SIG-M5 (cell line): ENCODE measurements at regions not wholly inside any gene's neighbourhood (a gene's known extent, or its start where the extent isn't known, plus 50 kb on each side); places are given as distances from the start of the nearest gene placed in this dataset.

Experiments
- DNase-seq: peaks from one replicate; lab custom pipeline; 2025; lab: John Stamatoyannopoulos, UW

- no peak for DNase-seq
Measured at GRCh38 chr5:173557123-173557903, 59.1 kb downstream of the BOD1 start.

GRCh38 chr5:173556142-173557028 lies 60.1 kb downstream of the BOD1 start:
- no peak for DNase-seq

- no peak for DNase-seq
Measured at GRCh38 chr5:173554989-173555705, 61.3 kb downstream of the BOD1 start.

GRCh38 chr5:173554038-173554955 lies 62.2 kb downstream of the BOD1 start:
- no peak for DNase-seq

- DNase-seq: no peak
Measured at GRCh38 chr5:173550641-173551040, 65.8 kb downstream of the BOD1 start.

- no peak for DNase-seq
Measured at GRCh38 chr5:173549644-173550043, 66.8 kb downstream of the BOD1 start.

GRCh38 chr5:173547579-173547978 lies 68.9 kb downstream of the BOD1 start:
- DNase-seq: no peak

- no peak for DNase-seq
Measured at GRCh38 chr5:173542964-173543363, 73.5 kb downstream of the BOD1 start.

GRCh38 chr5:173542159-173542558 lies 74.3 kb downstream of the BOD1 start:
- no peak for DNase-seq

GRCh38 chr5:173538654-173539053 lies 77.8 kb downstream of the BOD1 start:
- DNase-seq: no peak

GRCh38 chr5:173538018-173538417 lies 78.4 kb downstream of the BOD1 start:
- DNase-seq: no peak

GRCh38 chr5:173537228-173537627 lies 79.2 kb downstream of the BOD1 start:
- DNase-seq: no peak

GRCh38 chr5:173535976-173536639 lies 80.3 kb downstream of the BOD1 start:
- DNase-seq: no peak

GRCh38 chr5:173535166-173535975 lies 81.1 kb downstream of the BOD1 start:
- no peak for DNase-seq

- no peak for DNase-seq
Measured at GRCh38 chr5:173534664-173535063, 81.8 kb downstream of the BOD1 start.

GRCh38 chr5:173534031-173534430 lies 82.4 kb downstream of the BOD1 start:
- no peak for DNase-seq

GRCh38 chr5:173532689-173533250 lies 83.7 kb downstream of the BOD1 start:
- no peak for DNase-seq

GRCh38 chr5:173531863-173532262 lies 84.6 kb downstream of the BOD1 start:
- DNase-seq: no peak

GRCh38 chr5:173530547-173530946 lies 85.9 kb downstream of the BOD1 start:
- no peak for DNase-seq

- no peak for DNase-seq
Measured at GRCh38 chr5:173529861-173530260, 86.6 kb downstream of the BOD1 start.
